Activated naive CD8-positive, alpha-beta T cell treated with anti-CD3 and anti-CD28 coated beads, Interleukin-2, amount 10 ng/mL, durations not matched to agents 7 days and 5 days (primary cell): ENCODE measurements at regions not wholly inside any gene's neighbourhood (a gene's known extent, or its start where the extent isn't known, plus 50 kb on each side); places are given as distances from the start of the nearest gene placed in this dataset.

Source experiments
- ATAC-seq: fragments of 150-1000 bp; cut with Tn5 transposase; one replicate; pipeline ENCODE4 v1.10.0; 2021; ENCODE audit warnings: low read depth, moderate library complexity
- POLR2A ChIA-PET: fragments of 350-600 bp; sonication (Branson Sonifier 250); formaldehyde crosslinking; loops from one replicate; lab custom pipeline; 2021; ENCODE audit warnings: antibody characterized with exemption; lab: Charles Lee
- DNase-seq: peaks from one replicate; pipeline ENCODE4 v3.0.0; 2021
- H3K27ac Mint-ChIP-seq: one replicate; pipeline ENCODE4 v1.8.0; 2022; ENCODE audit warnings: mild to moderate bottlenecking, mixed read lengths
- H3K27me3 Mint-ChIP-seq: one replicate; pipeline ENCODE4 v1.8.0; 2022; ENCODE audit warnings: mild to moderate bottlenecking, moderate library complexity, mixed read lengths
- H3K36me3 Mint-ChIP-seq: one replicate; pipeline ENCODE4 v1.8.0; 2021; ENCODE audit warnings: mild to moderate bottlenecking, mixed read lengths
- H3K4me1 Mint-ChIP-seq: one replicate; pipeline ENCODE4 v1.8.0; 2021; ENCODE audit warnings: mixed read lengths
- H3K4me3 Mint-ChIP-seq: one replicate; pipeline ENCODE4 v1.8.0; 2022; ENCODE audit warnings: mild to moderate bottlenecking, moderate library complexity, mixed read lengths
- H3K9me3 Mint-ChIP-seq: one replicate; pipeline ENCODE4 v1.8.0; 2021; ENCODE audit warnings: mixed read lengths

DNA sequence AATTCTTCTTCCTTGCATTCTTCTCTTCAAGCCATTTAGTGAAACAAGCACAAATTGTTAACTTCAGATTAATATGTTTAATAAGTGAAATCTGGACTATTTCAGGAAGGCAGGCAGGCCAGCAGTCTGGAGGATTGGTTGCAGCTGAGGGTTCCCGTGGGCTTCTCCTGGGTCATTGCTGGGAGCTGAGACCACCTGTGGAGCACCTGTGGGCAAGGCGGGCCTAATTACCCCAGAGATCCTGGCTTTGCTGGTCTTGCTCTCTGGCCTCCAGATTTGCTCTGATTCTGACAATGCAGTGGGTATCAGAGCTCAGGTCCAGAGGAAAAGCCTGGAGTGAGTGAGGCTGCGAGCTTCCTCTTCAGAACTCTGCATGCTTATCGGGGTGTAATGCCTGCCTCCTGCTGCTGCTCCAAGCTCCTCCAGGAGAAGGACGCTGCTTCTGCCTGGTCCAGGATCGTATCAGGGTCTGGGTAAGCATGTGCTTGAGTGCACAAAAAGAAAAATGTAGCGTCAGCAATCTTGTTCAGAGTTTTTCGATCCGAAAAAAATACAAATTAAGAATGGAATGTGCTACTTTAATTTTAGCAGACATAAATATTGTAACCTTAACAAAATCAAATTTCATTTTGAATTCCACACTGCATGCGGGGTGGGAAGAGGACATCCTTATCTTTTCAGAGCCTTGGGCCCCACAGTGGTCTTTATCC is 93.8 kb downstream of the TMEM30B start:
- no peak overlapping the region for H3K4me3 Mint-ChIP-seq
- POLR2A ChIA-PET = no interaction called here
- no peak overlapping the region for H3K27ac Mint-ChIP-seq
- H3K36me3 Mint-ChIP-seq = no peaks in the 10 kb centered on the region
- H3K9me3 Mint-ChIP-seq = no peaks in the 10 kb centered on the region
- no peak for ATAC-seq
- no peak for DNase-seq
- peaks cover 14% of the 10 kb centered on the region for H3K4me1 Mint-ChIP-seq
- peaks cover 58% of the 10 kb centered on the region for H3K27me3 Mint-ChIP-seq

DNA sequence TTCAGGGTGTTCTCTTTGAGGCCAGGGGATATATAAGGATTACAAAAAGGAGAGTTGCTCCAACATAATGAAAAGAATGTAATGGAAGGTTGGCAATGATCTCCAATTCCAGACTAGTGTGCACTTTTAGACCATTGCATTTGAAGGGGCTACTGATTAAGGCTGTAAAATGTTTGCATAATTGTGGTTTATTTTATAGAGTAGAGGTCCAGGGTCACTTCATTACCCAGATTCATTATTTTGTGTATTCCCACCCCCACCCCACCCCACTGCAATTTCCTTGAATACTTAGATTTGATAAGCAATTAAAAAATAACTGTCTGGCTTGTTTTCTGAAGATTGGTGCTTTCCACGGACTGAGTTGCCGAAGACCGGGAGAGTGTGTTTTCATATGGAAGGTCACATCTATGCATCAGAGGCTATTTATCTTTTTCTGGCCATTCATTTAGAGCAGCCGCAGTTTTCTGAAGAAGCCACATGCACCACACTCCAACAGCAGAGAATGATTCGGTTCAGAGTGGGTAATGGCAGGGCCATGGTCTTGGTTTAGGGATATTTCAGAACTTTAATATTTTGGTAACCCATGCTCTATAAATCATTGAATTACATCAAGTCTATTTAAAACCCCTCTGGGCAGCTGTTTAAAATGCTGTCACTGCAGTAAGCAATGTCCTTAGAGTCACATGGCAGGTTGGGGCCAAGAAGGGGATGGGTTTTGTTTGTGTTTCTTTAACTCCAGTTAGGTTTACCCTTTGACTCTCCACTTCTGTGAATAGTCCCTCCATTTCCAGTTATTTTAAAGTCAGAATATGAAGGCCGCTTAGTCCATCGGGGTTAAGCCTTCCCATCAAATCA is 94.6 kb downstream of the TMEM30B start:
- Mint-ChIP-seq H3K9me3 (no peaks in the 10 kb centered on the region), H3K36me3 (no peaks in the 10 kb centered on the region), H3K27me3 (peaks cover 51% of the 10 kb centered on the region), H3K4me3 (no peak overlapping the region), H3K27ac (no peak overlapping the region), H3K4me1 (peaks cover 14% of the 10 kb centered on the region)
- ATAC-seq = no peak
- POLR2A ChIA-PET = no interaction called here
- no peak for DNase-seq

DNA sequence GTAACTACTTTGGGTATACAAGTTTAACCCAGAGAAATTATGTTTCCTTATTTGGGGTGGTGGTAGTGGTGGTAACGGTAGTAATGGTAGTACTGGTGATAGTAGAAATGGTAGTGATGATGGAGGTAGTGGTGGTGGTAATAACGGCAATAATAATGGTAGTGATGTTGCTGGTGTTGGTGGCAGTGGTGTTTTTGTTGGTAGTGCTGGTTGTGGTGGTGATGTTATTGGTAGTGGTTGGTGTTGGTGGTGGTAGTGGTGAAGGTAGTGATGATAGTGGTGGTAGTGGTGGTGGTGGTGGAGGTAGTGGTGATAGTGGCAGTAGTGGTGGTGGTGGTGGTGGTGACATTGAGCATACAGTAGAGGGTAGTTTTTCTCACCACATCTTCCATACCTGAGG is 95.6 kb downstream of the TMEM30B start:
- Mint-ChIP-seq H3K4me3 (no peak overlapping the region), H3K27me3 (peaks cover 44% of the 10 kb centered on the region), H3K9me3 (no peaks in the 10 kb centered on the region), H3K4me1 (peaks cover 14% of the 10 kb centered on the region), H3K27ac (no peak overlapping the region), H3K36me3 (no peaks in the 10 kb centered on the region)
- DNase-seq (no peak), ATAC-seq (no peak)
- POLR2A ChIA-PET = no interaction called here

DNA sequence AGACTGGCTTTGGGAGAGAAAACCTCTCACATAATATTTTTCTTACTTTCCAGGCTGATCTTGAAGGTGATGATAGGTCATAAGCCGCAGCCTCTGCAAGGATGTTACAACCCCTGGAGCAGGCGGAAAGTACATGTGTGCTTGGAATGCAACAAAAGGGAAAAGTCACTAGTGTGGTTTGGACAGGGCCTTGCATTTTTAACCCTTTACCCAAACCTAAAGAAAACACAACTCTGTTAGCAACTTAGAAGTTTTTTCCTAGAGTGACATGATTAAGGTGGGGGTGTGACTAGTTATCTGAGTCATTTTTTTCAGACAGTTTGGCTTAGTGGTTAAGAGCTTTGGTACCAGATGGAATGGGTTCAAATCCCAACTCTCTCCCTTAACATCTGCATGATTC is 97.0 kb downstream of the TMEM30B start:
- no peak for DNase-seq
- Mint-ChIP-seq H3K27me3 (peaks cover 30% of the 10 kb centered on the region), H3K27ac (no peak overlapping the region), H3K4me1 (peaks cover 6% of the 10 kb centered on the region), H3K36me3 (no peaks in the 10 kb centered on the region), H3K4me3 (no peak overlapping the region), H3K9me3 (no peaks in the 10 kb centered on the region)
- POLR2A ChIA-PET = no interaction called here
- no peak for ATAC-seq

DNA sequence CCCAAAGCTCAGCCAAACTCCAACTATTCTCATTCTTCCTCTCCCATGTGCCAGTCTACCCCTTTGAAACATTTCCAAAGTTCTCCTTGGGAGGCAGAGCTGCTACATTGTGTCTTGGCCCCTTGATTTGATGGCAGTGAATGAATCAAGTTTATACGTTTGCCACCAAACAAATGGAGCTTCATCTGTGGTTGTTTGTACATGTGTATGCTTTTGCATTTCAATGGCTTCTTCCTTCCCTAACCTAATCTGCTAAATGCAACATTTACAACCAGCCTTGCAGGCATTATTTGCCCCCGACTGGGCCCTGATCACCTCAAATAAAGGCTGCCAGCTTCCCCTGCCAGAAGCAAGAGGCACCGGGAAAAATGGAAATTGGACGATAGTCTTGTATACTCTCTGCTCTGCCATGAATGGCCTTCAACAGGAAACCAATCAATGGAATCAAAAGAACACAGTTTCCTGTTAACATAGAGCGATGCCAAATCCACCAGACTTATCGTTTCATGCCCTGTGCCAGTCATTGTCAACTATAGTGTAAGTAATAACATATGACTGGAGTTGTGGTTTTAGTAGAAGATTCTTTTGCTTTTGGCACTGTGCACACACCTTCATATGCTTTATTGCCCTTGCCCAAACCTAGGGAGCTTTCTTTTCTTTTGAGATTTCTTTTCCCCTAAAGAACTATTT is 97.8 kb downstream of the TMEM30B start:
- no peaks in the 10 kb centered on the region for H3K9me3 Mint-ChIP-seq
- DNase-seq = no peak
- POLR2A ChIA-PET = no interaction called here
- ATAC-seq = no peak
- H3K27me3 Mint-ChIP-seq = peaks cover 26% of the 10 kb centered on the region
- H3K4me1 Mint-ChIP-seq = peaks cover 5% of the 10 kb centered on the region
- H3K4me3 Mint-ChIP-seq = no peak overlapping the region
- H3K27ac Mint-ChIP-seq = no peak overlapping the region
- no peaks in the 10 kb centered on the region for H3K36me3 Mint-ChIP-seq

DNA sequence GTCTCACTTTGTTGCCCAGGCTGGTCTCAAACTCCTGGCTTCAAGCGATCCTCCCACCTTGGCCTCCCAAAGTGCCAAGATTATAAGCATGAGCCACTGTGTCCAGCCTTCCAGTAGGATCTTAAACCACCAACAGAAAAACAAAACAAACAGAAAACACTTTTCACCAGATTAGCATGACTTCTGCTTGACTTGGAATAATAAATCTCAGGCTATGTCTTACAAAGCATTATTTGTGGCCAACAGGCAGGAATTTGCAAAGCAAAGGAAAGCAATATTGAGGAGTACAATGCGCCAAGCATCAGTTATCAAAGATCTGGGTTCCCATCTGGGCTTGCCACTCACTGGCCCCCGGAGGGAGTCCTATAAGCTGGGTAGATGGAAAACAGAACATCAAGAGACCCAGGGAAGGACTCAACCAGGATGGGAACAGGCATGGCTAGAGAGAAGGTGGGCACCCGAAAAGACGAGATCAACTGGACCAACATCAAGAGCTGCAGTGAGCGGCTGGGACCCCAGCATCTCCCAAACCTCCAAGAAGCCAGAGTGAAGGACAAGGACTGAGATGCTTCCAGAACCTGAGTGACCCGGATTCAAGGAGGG is 101.2 kb downstream of the TMEM30B start:
- H3K27ac Mint-ChIP-seq = no peak overlapping the region
- H3K36me3 Mint-ChIP-seq = no peaks in the 10 kb centered on the region
- ATAC-seq = no peak
- H3K9me3 Mint-ChIP-seq = peaks cover under 1% of the 10 kb centered on the region
- no peak overlapping the region for H3K4me3 Mint-ChIP-seq
- H3K4me1 Mint-ChIP-seq = peaks cover 5% of the 10 kb centered on the region
- POLR2A ChIA-PET = no interaction called here
- peaks cover 5% of the 10 kb centered on the region for H3K27me3 Mint-ChIP-seq
- no peak for DNase-seq

DNA sequence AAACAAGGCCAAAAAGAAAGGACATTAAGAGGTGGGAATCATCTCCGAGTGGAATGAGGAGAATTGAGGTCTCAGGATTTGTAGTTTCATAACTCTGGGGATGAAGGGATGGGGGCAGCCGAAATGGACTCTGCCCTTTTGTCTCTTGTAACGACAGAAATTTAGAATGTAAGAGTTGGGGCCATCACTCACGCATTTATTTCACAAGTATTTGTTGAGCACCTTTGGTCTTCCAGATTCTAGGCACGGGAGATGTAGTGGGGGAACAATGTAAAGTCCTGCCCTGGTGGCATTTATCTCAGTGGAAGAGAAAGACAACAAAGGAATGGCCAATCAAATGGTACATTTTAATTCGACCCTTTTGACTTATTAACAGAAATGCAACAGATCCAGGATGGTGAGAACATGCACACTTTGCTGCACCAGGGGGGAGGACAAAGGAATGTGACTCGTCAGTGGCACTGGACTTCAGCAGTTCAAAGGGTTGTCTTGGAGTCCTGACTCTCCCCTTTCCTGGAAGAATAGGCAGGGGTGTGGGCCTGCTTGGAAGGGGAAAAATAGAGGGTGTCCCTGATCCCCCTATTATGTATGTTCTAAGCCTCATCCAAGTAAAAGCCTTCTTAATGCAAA is 102.0 kb downstream of the TMEM30B start:
- ATAC-seq (no peak), DNase-seq (no peak)
- no peak overlapping the region for H3K4me3 Mint-ChIP-seq
- POLR2A ChIA-PET = no interaction called here
- no peak overlapping the region for H3K27ac Mint-ChIP-seq
- no peaks in the 10 kb centered on the region for H3K36me3 Mint-ChIP-seq
- H3K9me3 Mint-ChIP-seq = peaks cover 3% of the 10 kb centered on the region
- H3K4me1 Mint-ChIP-seq = peaks cover 5% of the 10 kb centered on the region
- peaks cover 5% of the 10 kb centered on the region for H3K27me3 Mint-ChIP-seq

DNA sequence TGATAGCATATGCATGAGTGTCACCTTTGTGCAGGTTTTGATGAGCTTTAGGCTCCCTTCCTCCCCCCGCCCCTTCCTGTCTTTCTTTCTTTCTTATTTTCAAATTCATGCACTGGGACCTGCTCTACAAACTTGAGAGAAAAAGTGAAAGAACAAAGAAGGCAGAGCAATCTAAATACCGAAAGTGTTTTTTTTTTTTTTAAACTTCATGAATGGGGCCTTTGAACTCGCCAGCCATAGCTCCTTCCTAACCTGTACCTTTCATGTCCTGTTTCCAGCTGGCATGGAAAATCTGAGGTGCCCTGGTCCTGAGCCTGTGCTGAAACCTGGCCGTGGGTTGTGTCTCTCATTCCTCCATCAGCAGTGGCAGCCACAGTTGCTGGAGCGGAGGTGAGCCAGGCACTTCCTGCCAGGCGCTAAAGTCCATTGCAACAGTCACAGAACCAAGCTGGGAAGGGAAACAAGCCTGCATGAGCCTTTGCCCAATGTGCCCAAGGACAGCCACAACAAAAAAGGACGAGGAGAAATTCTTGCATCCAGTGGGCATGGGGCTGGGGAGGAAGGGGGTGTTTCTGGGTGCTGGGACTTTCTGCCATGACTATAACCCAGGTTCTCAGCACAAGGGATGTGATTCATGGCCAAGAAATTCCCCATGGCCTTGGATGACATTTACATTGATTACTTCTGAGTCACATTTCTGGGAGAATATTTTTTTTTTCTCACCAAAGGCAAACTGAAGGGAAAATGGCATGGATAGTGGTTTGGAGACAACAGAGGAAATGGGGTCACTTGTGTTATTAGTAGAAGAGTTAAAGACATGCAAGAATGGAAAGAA is 102.7 kb downstream of the TMEM30B start:
- peaks cover 4% of the 10 kb centered on the region for H3K4me1 Mint-ChIP-seq
- peak overlapping the region; percentile 9 for H3K4me3 Mint-ChIP-seq

DNA sequence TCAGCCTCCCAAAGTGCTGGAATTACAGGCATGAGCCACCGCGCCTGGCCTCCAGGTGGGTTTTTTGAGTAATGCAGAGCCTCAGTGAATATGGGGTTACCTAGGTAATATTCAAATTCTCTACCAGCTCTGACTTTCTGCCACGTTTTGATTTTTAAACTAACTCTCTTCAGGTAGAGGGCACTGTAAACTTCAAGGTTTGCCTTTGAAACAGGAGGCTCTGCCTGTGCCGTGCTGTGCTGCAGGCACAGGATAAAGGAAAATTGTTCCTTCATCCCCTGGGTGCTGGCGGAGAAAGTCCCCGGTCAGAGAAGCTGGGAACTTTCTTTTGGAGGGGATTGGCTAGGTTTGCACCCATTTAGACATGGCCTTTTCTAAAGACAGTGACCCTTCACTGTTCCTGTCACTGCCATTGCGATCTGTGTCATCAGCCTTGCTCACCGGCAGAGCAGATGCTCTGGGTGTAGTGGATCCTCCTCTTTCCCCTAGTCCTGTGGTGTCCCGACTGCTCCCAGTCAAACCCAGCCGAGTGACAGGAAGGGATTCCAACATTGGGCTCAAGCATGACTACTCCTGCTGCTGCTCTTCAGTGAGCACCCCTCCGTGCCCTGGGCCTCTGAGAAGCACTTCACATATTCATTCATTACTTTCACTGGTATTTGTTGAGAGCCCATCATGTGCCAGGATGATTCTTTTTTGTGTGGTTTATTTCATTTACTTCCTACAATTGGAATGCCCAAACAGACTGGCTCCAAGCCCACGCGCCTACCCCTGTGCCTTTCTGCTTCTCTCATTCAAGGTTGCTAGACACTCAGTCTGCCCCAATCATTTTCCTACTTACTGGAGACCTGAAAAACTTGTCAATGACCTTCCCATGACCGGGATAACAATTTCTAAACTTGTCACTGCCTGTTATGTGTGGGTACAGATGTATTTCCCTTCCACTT is 103.6 kb downstream of the TMEM30B start:
- POLR2A ChIA-PET = no interaction called here
- Mint-ChIP-seq H3K4me3 (peak overlapping the region; percentile 9), H3K27me3 (peaks cover 2% of the 10 kb centered on the region), H3K4me1 (no peaks in the 10 kb centered on the region), H3K9me3 (peaks cover 4% of the 10 kb centered on the region), H3K36me3 (no peaks in the 10 kb centered on the region), H3K27ac (no peak overlapping the region)
- ATAC-seq (no peak), DNase-seq (no peak)

More for the DNA sequence above, 102.7 kb downstream of the TMEM30B start:
- peaks cover 5% of the 10 kb centered on the region for H3K27me3 Mint-ChIP-seq
- ATAC-seq = peak; percentile 42
- DNase-seq = no peak
- POLR2A ChIA-PET = no interaction called here
- H3K36me3 Mint-ChIP-seq = no peaks in the 10 kb centered on the region
- H3K27ac Mint-ChIP-seq = no peak overlapping the region
- H3K9me3 Mint-ChIP-seq = peaks cover 3% of the 10 kb centered on the region

DNA sequence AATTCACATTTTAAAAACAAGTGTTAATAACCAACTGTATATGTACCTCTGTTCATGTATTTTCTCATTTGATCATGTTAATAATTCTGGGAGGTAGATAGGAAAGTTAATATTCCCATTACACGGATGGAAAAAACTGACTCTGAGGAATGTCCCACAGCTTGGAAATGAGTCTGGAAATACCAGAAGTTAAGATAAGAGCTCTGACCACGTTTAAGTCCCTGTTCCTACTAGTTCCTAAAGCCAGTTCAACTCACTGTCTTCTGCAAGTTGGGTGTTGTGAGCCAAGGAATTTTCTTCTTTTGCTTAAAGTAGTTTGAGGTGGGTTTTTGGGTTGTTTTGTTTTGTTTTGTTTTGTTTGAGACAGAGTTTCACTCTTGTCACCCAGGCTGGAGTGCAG is 104.5 kb downstream of the TMEM30B start:
- no peak overlapping the region for H3K27ac Mint-ChIP-seq
- H3K4me1 Mint-ChIP-seq = no peaks in the 10 kb centered on the region

DNA sequence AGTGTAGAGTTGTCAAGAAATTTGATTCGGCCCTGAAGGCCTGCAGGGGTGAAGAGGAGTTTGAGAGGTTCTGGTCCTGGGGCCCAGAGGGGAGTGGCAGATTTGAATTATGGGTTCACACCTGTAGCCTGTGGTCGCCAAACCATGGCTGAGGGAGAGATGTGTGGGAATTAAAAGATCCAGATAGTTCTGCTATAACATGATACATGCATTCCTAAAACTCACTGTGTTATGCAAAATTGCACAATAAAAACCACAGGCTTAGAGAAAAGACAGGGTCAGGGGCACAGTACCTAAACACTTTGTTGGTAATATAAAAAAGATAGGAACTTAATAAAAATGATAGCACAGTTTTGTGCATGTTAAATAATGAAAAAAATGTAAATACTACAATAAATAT is 106.2 kb downstream of the TMEM30B start:
- peaks cover 6% of the 10 kb centered on the region for H3K27me3 Mint-ChIP-seq
- no peaks in the 10 kb centered on the region for H3K4me1 Mint-ChIP-seq
- no peaks in the 10 kb centered on the region for H3K36me3 Mint-ChIP-seq
- no peak overlapping the region for H3K27ac Mint-ChIP-seq
- POLR2A ChIA-PET = no interaction called here
- H3K9me3 Mint-ChIP-seq = peaks cover 4% of the 10 kb centered on the region
- H3K4me3 Mint-ChIP-seq = no peak overlapping the region
- ATAC-seq = no peak
- no peak for DNase-seq

More for the DNA sequence above, 104.5 kb downstream of the TMEM30B start:
- POLR2A ChIA-PET = no interaction called here
- no peaks in the 10 kb centered on the region for H3K36me3 Mint-ChIP-seq
- no peak for ATAC-seq
- no peak for DNase-seq
- peaks cover 1% of the 10 kb centered on the region for H3K27me3 Mint-ChIP-seq
- H3K9me3 Mint-ChIP-seq = peaks cover 4% of the 10 kb centered on the region
- no peak overlapping the region for H3K4me3 Mint-ChIP-seq
